Ishikawa (cell line): ENCODE measurements at regions not wholly inside any gene's neighbourhood (a gene's known extent, or its start where the extent isn't known, plus 50 kb on each side); places are given as distances from the start of the nearest gene placed in this dataset.

Experiments used
- CREB1 ChIP-seq: IDR thresholded peaks from 2 replicates; pipeline ENCODE4 v1.6.1; 2012; ENCODE audit warnings: low read depth
- EGR1 ChIP-seq: IDR thresholded peaks from 2 replicates; pipeline ENCODE4 v1.6.1; 2012
- EP300 ChIP-seq: IDR thresholded peaks from 2 replicates; pipeline ENCODE4 v1.6.1; 2012; ENCODE audit warnings: borderline replicate concordance
- MAX ChIP-seq: IDR thresholded peaks from 2 replicates; pipeline ENCODE4 v1.6.1; 2012
- RAD21 ChIP-seq: IDR thresholded peaks from 2 replicates; pipeline ENCODE4 v1.6.1; 2012; ENCODE audit warnings: low read depth
- REST ChIP-seq: IDR thresholded peaks from 2 replicates; pipeline ENCODE4 v1.6.1; 2012; ENCODE audit warnings: low read depth, mild to moderate bottlenecking
- TAF1 ChIP-seq: IDR thresholded peaks from 2 replicates; pipeline ENCODE4 v1.6.1; 2012; ENCODE audit warnings: low read depth, mild to moderate bottlenecking
- USF1 ChIP-seq: IDR thresholded peaks from 2 replicates; pipeline ENCODE4 v1.6.1; 2012
- YY1 ChIP-seq: IDR thresholded peaks from 2 replicates; pipeline ENCODE4 v1.6.1; 2012; ENCODE audit warnings: low read depth
- ZBTB7A ChIP-seq: IDR thresholded peaks from 2 replicates; pipeline ENCODE4 v1.6.1; 2012; ENCODE audit warnings: low read depth

- no peak for TF ChIP-seq RAD21
- TF ChIP-seq MAX, result no peak
- no peak for TF ChIP-seq ZBTB7A
- TF ChIP-seq REST, result no peak
- TF ChIP-seq TAF1, result no peak
- no peak for TF ChIP-seq YY1
- no peak for TF ChIP-seq EP300
- TF ChIP-seq EGR1, result no peak
- TF ChIP-seq CREB1, result no peak
- TF ChIP-seq USF1, result no peak
These were observed 715.2 kb upstream of the HTR2C start for GRCh38 chrX:113868711-113869110.
